NCI-H526 treated with DMSO at 0.1 percent for 48 hours (cell line): ENCODE measurements at regions not wholly inside any gene's neighbourhood (a gene's known extent, or its start where the extent isn't known, plus 50 kb on each side); places are given as distances from the start of the nearest gene placed in this dataset.
"Not testable (repeated sequence)": the region's sequence is repeated elsewhere in the genome, so short reads cannot be mapped to it uniquely, and the experiment has no call there.

ENCODE experiments used
- DNase-seq: peaks from one replicate; lab custom pipeline; 2025; lab: John Stamatoyannopoulos, UW

GRCh38 chr6:12348530-12349511 is 58.7 kb downstream of the EDN1 start:
- DNase-seq = no peak

GRCh38 chr6:12350644-12351170 is 60.5 kb downstream of the EDN1 start:
- no peak for DNase-seq

- no peak for DNase-seq
Measured at GRCh38 chr6:12351672-12352071, 61.5 kb downstream of the EDN1 start.

GRCh38 chr6:12353731-12354130 is 63.6 kb downstream of the EDN1 start:
- no peak for DNase-seq

GRCh38 chr6:12354499-12354898 is 64.3 kb downstream of the EDN1 start:
- DNase-seq = no peak

- no peak for DNase-seq
Measured at GRCh38 chr6:12355354-12355753, 65.2 kb downstream of the EDN1 start.

- no peak for DNase-seq
Measured at GRCh38 chr6:12356431-12356830, 66.3 kb downstream of the EDN1 start.

GRCh38 chr6:12356983-12357972 is 67.1 kb downstream of the EDN1 start:
- DNase-seq = no peak

GRCh38 chr6:12359036-12359435 is 68.9 kb downstream of the EDN1 start:
- DNase-seq = no peak

GRCh38 chr6:12361042-12361765 is 71.0 kb downstream of the EDN1 start:
- DNase-seq = no peak

GRCh38 chr6:12363277-12363650 is 73.1 kb downstream of the EDN1 start:
- DNase-seq = not testable (repeated sequence)

GRCh38 chr6:12363651-12364381 is 73.7 kb downstream of the EDN1 start:
- DNase-seq = no peak

GRCh38 chr6:12364621-12365020 is 74.5 kb downstream of the EDN1 start:
- DNase-seq = no peak

GRCh38 chr6:12366731-12367130 is 76.6 kb downstream of the EDN1 start:
- no peak for DNase-seq

GRCh38 chr6:12367412-12367811 is 77.3 kb downstream of the EDN1 start:
- no peak for DNase-seq

- DNase-seq = no peak
Measured at GRCh38 chr6:12369355-12369754, 79.2 kb downstream of the EDN1 start.

GRCh38 chr6:12369781-12370262 is 79.7 kb downstream of the EDN1 start:
- DNase-seq = no peak

- no peak for DNase-seq
Measured at GRCh38 chr6:12371151-12371550, 81.0 kb downstream of the EDN1 start.

- DNase-seq = no peak
Measured at GRCh38 chr6:12371641-12372146, 81.5 kb downstream of the EDN1 start.

- no peak for DNase-seq
Measured at GRCh38 chr6:12379181-12379580, 89.0 kb downstream of the EDN1 start.

- DNase-seq = no peak
Measured at GRCh38 chr6:12381587-12381986, 91.4 kb downstream of the EDN1 start.
